GM12891 (cell line): ENCODE measurements at regions not wholly inside any gene's neighbourhood (a gene's known extent, or its start where the extent isn't known, plus 50 kb on each side); places are given as distances from the start of the nearest gene placed in this dataset.

Experiments
- PAX5 ChIP-seq: IDR thresholded peaks from 2 replicates; pipeline ENCODE4 v1.6.1; 2011; ENCODE audit warnings: low read length, moderate library complexity, mild to moderate bottlenecking; ENCODE audit not compliant: insufficient read depth, severe bottlenecking
- POLR2A ChIP-seq: IDR thresholded peaks from 2 replicates; pipeline ENCODE4 v1.6.1; 2011; ENCODE audit warnings: low read depth, low read length, control low read depth
- POLR2AphosphoS5 ChIP-seq: IDR thresholded peaks from 2 replicates; pipeline ENCODE4 v1.6.1; 2011; ENCODE audit warnings: low read depth, low read length, control low read depth
- POU2F2 ChIP-seq: IDR thresholded peaks from 2 replicates; pipeline ENCODE4 v1.6.1; 2011; ENCODE audit warnings: low read depth, mild to moderate bottlenecking, control low read depth, low read length, moderate library complexity
- SPI1 ChIP-seq: IDR thresholded peaks from 2 replicates; pipeline ENCODE4 v1.6.1; 2011; ENCODE audit warnings: low read depth, low read length, control low read depth
- TAF1 ChIP-seq: IDR thresholded peaks from 2 replicates; pipeline ENCODE4 v1.6.1; 2011; ENCODE audit warnings: low read depth, low read length, control low read depth

DNA sequence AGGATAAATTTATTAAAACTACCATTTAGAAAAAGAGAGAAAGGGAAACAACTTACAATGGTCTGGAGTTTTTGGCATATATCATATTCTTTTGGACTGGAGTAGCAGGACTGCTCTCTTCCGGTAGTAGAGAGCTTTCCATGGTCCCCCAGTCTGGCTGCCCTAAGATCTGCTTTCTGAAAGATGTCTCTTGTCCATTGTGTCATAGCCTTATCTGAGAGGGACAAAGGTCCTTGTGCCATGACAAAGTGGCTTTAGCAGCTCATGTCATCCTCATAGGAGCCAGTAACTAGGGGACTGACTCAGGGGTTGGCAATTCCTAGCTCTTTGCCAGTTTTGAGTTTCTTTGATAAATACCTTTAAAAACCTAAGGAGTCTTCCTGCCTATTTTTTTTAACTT lies 505.5 kb upstream of the ZEB2 start:
- TF ChIP-seq POLR2A, result no peak
- TF ChIP-seq POLR2AphosphoS5, result no peak
- no peak for TF ChIP-seq SPI1
- TF ChIP-seq TAF1, result no peak
- TF ChIP-seq PAX5, result no peak
- TF ChIP-seq POU2F2, result no peak
